K562 (cell line): ENCODE measurements at regions not wholly inside any gene's neighbourhood (a gene's known extent, or its start where the extent isn't known, plus 50 kb on each side); places are given as distances from the start of the nearest gene placed in this dataset.
"Not testable (repeated sequence)": the region's sequence is repeated elsewhere in the genome, so short reads cannot be mapped to it uniquely, and the experiment has no call there.

Experiments used
- ATAC-seq: fragments of 200-7000 bp; cut with Tn5 transposase; 3 replicates; pipeline ENCODE4 v1.9.1; 2020; ENCODE audit warnings: moderate library complexity
- BruUV-seq: library from RNA; stranded (reverse); fragments of 400-500 nt; replicated peaks from 2 replicates; lab custom pipeline; 2021; lab: Mats Ljungman, UMichigan
- CTCF ChIA-PET: fragments of 300-600 bp; formaldehyde crosslinking; extraction: SDS; loops from one replicate; lab custom pipeline; 2021; ENCODE audit warnings: low intra/inter-chr PET ratio; lab: Yijun Ruan, JAX
- POLR2A ChIA-PET: fragments of 300-600, 350-650 bp; sonication (Branson Sonifier 250); formaldehyde crosslinking; extraction: SDS; loops from one replicate; lab custom pipeline; 2021; ENCODE audit warnings: antibody characterized with exemption, inconsistent platforms; lab: Yijun Ruan, JAX
- DNase-seq, 4 experiments: peaks; one replicate each; pipeline versions ENCODE4 v3.0.0 to v3.0.0-alpha.2; 2011 to 2018; ENCODE audit warnings: low spot score in 3 of 4, mixed read lengths in 3 of 4; ENCODE audit errors: extremely low read depth in 1 of 4
- FAIRE-seq: peaks from 2 replicates; lab custom pipeline; 2011; peaks lifted over from hg19 to GRCh38; lab: Jason Lieb, UNC
- H2AFZ ChIP-seq: 2 replicates; pipeline ENCODE4 v1.6.0; 2011; ENCODE audit warnings: low read depth, low read length, control low read depth, inconsistent platforms
- H3K27ac ChIP-seq: fragments of 200-600 bp; 3 replicates; pipeline ENCODE4 v1.8.0; 2011; ENCODE audit warnings: low read depth, mild to moderate bottlenecking, control low read depth, inconsistent platforms, low read length, moderate library complexity, mixed read lengths; ENCODE audit errors: extremely low read depth
- H3K27me3 ChIP-seq, 2 experiments: fragments of 300-600 bp in 1 of 2; 2 replicates in 1 of 2; 3 replicates in 1 of 2; pipeline versions ENCODE4 v1.6.0 to v1.8.0; 2011; ENCODE audit warnings: inconsistent platforms in 2 of 2, low read length in 2 of 2, mild to moderate bottlenecking in 1 of 2, mixed read lengths in 1 of 2, moderate library complexity in 1 of 2; ENCODE audit not compliant: control insufficient read depth in 2 of 2, insufficient read depth in 2 of 2
- H3K36me3 ChIP-seq: fragments of 300-600 bp; 3 replicates; pipeline ENCODE4 v1.8.0; 2011; ENCODE audit warnings: mild to moderate bottlenecking, low read length, inconsistent platforms; ENCODE audit not compliant: control insufficient read depth, insufficient read depth
- H3K4me1 ChIP-seq, 2 experiments: fragments of 200-600 bp in 1 of 2; replicated peaks in 1 of 2; 2 replicates in 1 of 2; 3 replicates in 1 of 2; pipeline versions ENCODE4 v1.5.1 to v1.8.0; 2011; ENCODE audit warnings: inconsistent platforms in 2 of 2, low read length in 2 of 2, mild to moderate bottlenecking in 1 of 2, mixed read lengths in 1 of 2, moderate library complexity in 1 of 2; ENCODE audit not compliant: control insufficient read depth in 2 of 2, insufficient read depth in 2 of 2
- H3K4me2 ChIP-seq: 2 replicates; pipeline ENCODE4 v1.6.1; 2011; ENCODE audit warnings: low read length, control low read depth, inconsistent platforms, mixed read lengths; ENCODE audit not compliant: insufficient read depth
- H3K4me3 ChIP-seq: fragments of 200-600 bp; sonication (generic), shearing (Covaris generic); 2 replicates; pipeline ENCODE4 v1.5.1; 2016; ENCODE audit warnings: control low read depth, inconsistent platforms
- H3K79me2 ChIP-seq: fragments of 200-600 bp; 3 replicates; pipeline ENCODE4 v1.8.0; 2011; ENCODE audit warnings: low read length, inconsistent platforms; ENCODE audit not compliant: control insufficient read depth, insufficient read depth
- H3K9ac ChIP-seq, 2 experiments: 2 replicates each; pipeline versions ENCODE4 v1.6.0 to v1.6.1; 2011; ENCODE audit warnings: low read depth in 2 of 2, low read length in 2 of 2, control low read depth in 1 of 2, inconsistent platforms in 1 of 2, mild to moderate bottlenecking in 1 of 2, mixed read lengths in 1 of 2; ENCODE audit not compliant: insufficient read depth in 1 of 2
- H3K9me1 ChIP-seq: one replicate; pipeline ENCODE4 v1.6.0; 2011; ENCODE audit warnings: inconsistent platforms, mild to moderate bottlenecking, low read length, moderate library complexity; ENCODE audit not compliant: control insufficient read depth, insufficient read depth
- H3K9me3 ChIP-seq: replicated peaks from 2 replicates; pipeline ENCODE4 v1.5.1; 2011; ENCODE audit warnings: low read depth, low read length, inconsistent platforms; ENCODE audit not compliant: control insufficient read depth, insufficient read depth
- H4K20me1 ChIP-seq: replicated peaks from 2 replicates; pipeline ENCODE4 v1.6.1; 2011; ENCODE audit warnings: low read length, inconsistent platforms, mixed read lengths; ENCODE audit not compliant: control insufficient read depth, insufficient read depth
- ADNP ChIP-seq: fragments of 200-800 bp; sonication (Bioruptor generic); IDR thresholded peaks from 2 replicates; pipeline ENCODE4 v1.6.1; 2016; ENCODE audit warnings: missing genetic modification characterization, missing compliant biosample characterization
- KAT7 ChIP-seq: sonication (generic); formaldehyde crosslinking; IDR thresholded peaks from 2 replicates; pipeline ENCODE4 v1.8.0; 2022; ENCODE audit warnings: missing genetic modification reagents, mild to moderate bottlenecking, borderline replicate concordance
- NBN ChIP-seq: fragments of 450-650 bp; IDR thresholded peaks from 2 replicates; pipeline ENCODE4 v1.6.1; 2016; ENCODE audit warnings: low read depth, mild to moderate bottlenecking
- NR3C1 ChIP-seq: sonication (generic); formaldehyde crosslinking; IDR thresholded peaks from 2 replicates; pipeline ENCODE4 v1.8.1; 2022; ENCODE audit warnings: missing genetic modification reagents
- ZNF23 ChIP-seq: fragments of 250-450 bp; sonication (Bioruptor Pico); IDR thresholded peaks from 2 replicates; pipeline ENCODE4 v1.4.0; 2020; ENCODE audit warnings: mild to moderate bottlenecking
- ZNF707 ChIP-seq: fragments of 250-450 bp; sonication (Bioruptor Pico); conservative IDR thresholded peaks from 2 replicates; pipeline ENCODE4 v1.8.0; 2022; ENCODE audit warnings: inconsistent platforms, mild to moderate bottlenecking, moderate library complexity
- WGBS: fragments of 100-300 bp; shearing (Covaris generic); methylation state at CpG from one replicate; pipeline ENCODE4 v1.1.6; 2016; ENCODE audit warnings: low coverage, mixed read lengths; ENCODE audit not compliant: insufficient coverage; ENCODE audit errors: missing lambda C conversion rate; 5-methylcytosine and 5-hydroxymethylcytosine counted together
- in situ Hi-C: fragments of 300-500 bp; cut with MboI; formaldehyde crosslinking; loops from 4 replicates; pipeline ENCODE4 v1.15.0; 2018; ENCODE audit warnings: inconsistent platforms, mixed read lengths
- intact Hi-C: fragments of 100-400 bp; cut with micrococcal nuclease; formaldehyde crosslinking; loops from 2 replicates; pipeline ENCODE4 v1.14.2; 2022
- TF ChIP-seq, protein P1 (sequence below): fragments of 250-450 bp; sonication (Bioruptor Pico); IDR thresholded peaks from 2 replicates; pipeline ENCODE4 v1.8.0; 2021; ENCODE audit warnings: borderline replicate concordance, mild to moderate bottlenecking, moderate library complexity; ENCODE audit not compliant: poor library complexity, severe bottlenecking

DNA sequence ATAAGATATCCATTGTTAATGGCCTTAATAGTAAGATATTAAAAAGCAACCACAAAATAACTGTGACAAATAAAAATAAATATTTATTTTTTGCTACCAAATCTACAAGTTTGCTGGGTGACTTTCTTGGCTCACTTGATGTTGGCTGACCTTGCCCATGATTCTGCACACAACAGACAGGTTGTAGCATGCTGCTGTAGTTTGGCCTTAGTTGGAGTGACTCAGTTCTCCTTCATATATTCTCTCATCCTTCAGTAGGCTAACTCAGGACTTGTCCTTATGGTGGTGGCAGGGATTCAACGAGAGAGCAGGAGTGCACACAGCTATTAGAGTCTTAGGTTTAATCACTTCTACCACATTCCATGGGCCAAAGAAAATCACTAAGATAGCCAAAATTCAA, 437.9 kb downstream of the MRPL39 start (continued):
- TF ChIP-seq, protein P1, sequence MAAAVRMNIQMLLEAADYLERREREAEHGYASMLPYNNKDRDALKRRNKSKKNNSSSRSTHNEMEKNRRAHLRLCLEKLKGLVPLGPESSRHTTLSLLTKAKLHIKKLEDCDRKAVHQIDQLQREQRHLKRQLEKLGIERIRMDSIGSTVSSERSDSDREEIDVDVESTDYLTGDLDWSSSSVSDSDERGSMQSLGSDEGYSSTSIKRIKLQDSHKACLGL: no peak
- TF ChIP-seq ZNF23 (CRISPR knock-in tag) (no peak), ADNP (no peak), KAT7 (no peak), NR3C1 (CRISPR knock-in tag) (no peak), NBN (no peak)

DNA sequence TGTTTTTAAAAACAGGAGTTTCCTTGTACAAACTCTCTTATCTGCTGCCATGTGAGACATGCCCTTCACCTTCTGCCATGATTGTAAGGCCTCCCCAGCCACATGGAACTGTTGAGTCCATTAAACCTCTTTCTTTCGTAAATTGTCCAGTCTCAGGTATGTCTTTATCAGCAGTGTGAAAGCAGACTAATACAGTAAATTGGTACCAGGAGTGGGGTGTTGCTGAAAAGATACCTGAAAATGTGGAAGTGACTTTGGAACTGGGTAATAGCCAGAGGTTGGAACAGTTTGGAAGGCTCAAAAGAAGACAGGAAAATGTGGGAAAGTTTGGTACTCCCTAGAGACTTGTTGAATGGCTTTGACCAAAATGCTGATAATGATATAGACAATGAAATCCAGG, 440.4 kb downstream of the MRPL39 start:
- H3K4me2 ChIP-seq, H3K79me2 ChIP-seq, FAIRE-seq, H3K27ac ChIP-seq, H3K9me1 ChIP-seq, in situ Hi-C loops, H2AFZ ChIP-seq, H3K9ac ChIP-seq, DNase-seq: not testable (repeated sequence)
- TF ChIP-seq ZNF707: peak; percentile 92
- TF ChIP-seq, all 486 proteins: peak for 1; not testable (repeated sequence) for 485
- intact Hi-C loops, H3K27me3 ChIP-seq, BruUV-seq, POLR2A ChIA-PET, H3K4me3 ChIP-seq, H3K36me3 ChIP-seq, CTCF ChIA-PET, H3K4me1 ChIP-seq, ATAC-seq, H4K20me1 ChIP-seq, H3K9me3 ChIP-seq: not testable (repeated sequence)
- WGBS: 0% methylated on average over 1 of the region's 1 CpG
